Astrocyte of the cerebellum (primary cell): ENCODE measurements at regions not wholly inside any gene's neighbourhood (a gene's known extent, or its start where the extent isn't known, plus 50 kb on each side); places are given as distances from the start of the nearest gene placed in this dataset.

ENCODE experiments used
- DNase-seq: peaks from one replicate; pipeline ENCODE4 v3.0.0-alpha.2; 2011; ENCODE audit warnings: low read depth
- H3K4me3 ChIP-seq: 2 replicates; pipeline ENCODE4 v1.5.1; 2011; ENCODE audit warnings: mild to moderate bottlenecking, low read depth, low read length, moderate library complexity
- CTCF ChIP-seq: IDR thresholded peaks from 2 replicates; pipeline ENCODE4 v1.5.1; 2012; ENCODE audit warnings: low read length, low read depth, moderate library complexity, mild to moderate bottlenecking; ENCODE audit errors: missing control alignments
- in situ Hi-C: cut with HindIII; loops from 2 replicates; pipeline ENCODE4 v1.10.0; 2017; ENCODE audit warnings: low sequenced_read_pairs

DNA sequence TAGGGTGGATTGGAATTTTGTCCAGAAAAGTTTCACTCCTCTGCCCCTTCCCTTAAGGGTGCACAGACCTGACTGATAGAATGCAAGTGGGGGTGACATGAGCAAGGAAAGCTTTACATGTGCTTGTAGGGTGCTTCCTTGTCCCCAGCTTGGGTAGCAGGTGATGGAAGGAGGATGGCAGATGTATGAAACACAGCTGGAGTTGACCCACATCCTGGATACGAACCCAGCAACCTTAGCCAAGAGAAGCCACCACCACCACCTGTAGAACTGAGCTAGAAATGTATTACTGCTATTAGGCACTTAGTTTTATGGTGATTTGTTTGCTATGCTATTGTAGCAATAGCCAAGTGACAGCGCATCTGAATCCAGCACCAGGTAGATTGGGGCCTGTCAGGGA is 227.4 kb downstream of the HS3ST1 start:
- in situ Hi-C loops, result no loop called here
- TF ChIP-seq CTCF, result no peak
- H3K4me3 ChIP-seq, result no peak overlapping the region
- DNase-seq, result no peak

DNA sequence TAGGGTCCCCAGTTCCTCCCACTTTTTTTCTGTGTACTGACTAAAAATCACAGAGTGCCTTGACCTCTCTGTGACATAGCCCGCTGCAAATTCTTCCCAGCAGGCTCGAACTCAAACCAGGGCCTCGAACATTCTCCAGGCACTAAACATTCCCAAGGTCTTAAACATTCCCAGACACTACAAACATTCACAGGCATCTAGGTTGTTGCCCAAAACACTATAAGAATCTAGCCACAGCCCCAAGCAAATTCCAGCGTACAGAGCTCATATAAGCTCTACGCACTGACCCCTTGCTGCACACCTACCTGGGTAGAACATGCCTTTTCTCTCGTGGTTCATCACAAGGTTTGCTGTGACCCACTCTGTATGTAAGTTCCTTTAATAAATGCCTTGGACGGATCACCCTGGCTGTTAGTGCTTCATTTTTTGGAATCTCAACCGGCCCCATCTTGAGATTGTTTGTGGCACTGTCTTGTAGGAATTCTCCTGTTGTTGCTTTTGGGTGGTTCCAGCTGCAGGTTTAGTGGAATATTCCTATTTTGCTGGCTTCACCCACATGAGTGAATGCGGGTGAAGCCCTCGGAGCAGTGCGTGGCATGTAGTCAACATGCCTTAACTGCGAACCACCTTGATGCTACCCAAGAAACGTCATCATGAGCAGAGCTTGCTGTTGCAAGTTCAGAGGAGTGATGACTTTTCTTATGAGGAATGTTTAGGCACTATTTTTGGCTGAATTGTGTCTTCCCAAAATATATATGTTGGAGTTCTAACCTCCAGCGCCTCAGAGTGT is 230.0 kb downstream of the HS3ST1 start:
- in situ Hi-C loops, result no loop called here
- no peak overlapping the region for H3K4me3 ChIP-seq
- no peak for TF ChIP-seq CTCF
- DNase-seq, result no peak

DNA sequence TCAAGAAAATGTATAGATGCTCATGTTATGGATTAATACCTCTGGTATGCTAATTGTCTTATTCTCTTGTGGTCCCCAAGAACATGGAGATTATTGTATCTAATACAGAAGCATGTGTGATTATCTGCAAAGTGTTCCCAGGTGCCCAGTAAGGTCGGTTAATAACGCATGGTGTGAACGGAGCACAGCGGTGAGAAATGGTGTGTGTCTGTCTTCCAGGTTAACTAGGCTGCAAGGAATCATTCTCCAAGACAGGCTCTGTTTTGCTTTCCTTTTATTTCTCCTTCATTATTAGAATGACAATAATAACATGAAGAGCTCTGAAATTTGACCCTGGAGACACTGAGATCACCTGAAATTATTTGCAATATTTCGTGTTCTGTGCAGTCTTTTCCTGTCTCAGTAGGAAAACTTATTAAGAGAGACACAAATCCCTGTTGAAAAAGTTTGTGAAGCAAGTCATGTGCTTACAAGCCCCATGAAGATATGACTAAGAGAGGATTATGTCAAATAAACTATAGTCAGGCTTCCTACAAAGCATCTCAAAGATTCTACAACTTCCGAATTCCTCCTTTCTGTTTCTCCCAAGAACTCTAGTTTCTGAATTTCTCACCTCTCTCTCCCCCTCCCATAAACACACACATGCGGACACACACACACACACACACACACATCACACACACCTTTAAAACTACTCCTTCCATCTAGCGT is 230.9 kb downstream of the HS3ST1 start:
- no peak for DNase-seq
- H3K4me3 ChIP-seq, result no peak overlapping the region
- TF ChIP-seq CTCF, result no peak
- in situ Hi-C loops, result no loop called here

- no peak overlapping the region for H3K4me3 ChIP-seq
- TF ChIP-seq CTCF, result no peak
- DNase-seq, result no peak
- in situ Hi-C loops, result no loop called here
Measured at GRCh38 chr4:11196927-11197522, 231.7 kb downstream of the HS3ST1 start.

DNA sequence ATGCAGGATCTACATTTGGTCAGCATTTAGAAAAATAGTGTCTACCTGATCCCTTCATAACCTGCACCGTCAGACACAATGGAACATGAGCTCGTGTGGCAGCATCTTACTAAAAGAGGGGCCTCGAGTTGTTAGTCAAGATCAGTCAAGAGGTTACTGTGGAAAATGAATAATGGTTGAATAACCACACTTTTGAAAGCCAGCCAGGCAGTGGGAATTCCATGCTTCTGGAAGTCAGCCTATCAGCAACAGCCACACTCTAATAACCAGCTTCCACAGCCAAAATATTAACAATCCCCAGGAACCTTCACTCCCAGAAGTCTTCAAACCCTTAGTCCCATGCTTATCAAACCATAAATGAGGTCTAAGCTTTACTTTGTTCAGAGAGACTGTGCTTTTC is 234.3 kb downstream of the HS3ST1 start:
- in situ Hi-C loops, result no loop called here
- TF ChIP-seq CTCF, result no peak
- DNase-seq, result peak; percentile 5
- H3K4me3 ChIP-seq, result no peak overlapping the region

DNA sequence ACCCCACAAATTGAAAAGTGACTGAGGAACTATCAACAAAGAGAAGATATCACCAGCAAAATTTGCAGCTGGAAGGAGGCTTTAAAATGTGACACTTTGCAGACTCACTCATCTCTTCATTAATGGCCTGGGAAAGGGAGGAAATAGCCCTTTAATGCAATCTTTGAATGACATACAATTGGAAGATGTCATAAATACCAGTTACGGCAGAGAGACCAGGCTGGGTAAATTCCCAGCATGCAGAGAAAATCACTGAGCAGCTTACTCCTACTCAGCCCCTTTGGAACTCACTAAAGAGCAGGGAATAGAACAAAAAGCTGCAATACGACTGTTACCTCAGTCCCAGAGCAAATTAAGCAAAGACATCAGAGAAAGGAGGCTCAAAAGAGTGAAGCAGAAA is 238.9 kb downstream of the HS3ST1 start:
- TF ChIP-seq CTCF, result no peak
- no peak overlapping the region for H3K4me3 ChIP-seq
- in situ Hi-C loops, result no loop called here
- no peak for DNase-seq
